ENCODE measurements at regions not wholly inside any gene's neighbourhood (a gene's known extent, or its start where the extent isn't known, plus 50 kb on each side); places are given as distances from the start of the nearest gene placed in this dataset.

- DNase-seq (ENCODE audit: low spot score), result no peak
These were observed 58.4 kb upstream of the OTX2 start for GRCh38 chr14:56868660-56869059.

GRCh38 chr14:56862836-56863235 is 52.6 kb upstream of the OTX2 start:
- no peak for DNase-seq (ENCODE audit: low spot score)

GRCh38 chr14:56860441-56860840 is 50.2 kb upstream of the OTX2 start:
- no peak for DNase-seq (ENCODE audit: low spot score)
